Thyroid gland (tissue), 4 donors: ENCODE measurements at regions not wholly inside any gene's neighbourhood (a gene's known extent, or its start where the extent isn't known, plus 50 kb on each side); places are given as distances from the start of the nearest gene placed in this dataset.

Experiments used
- DNase-seq, 2 donors: peaks; one replicate each; pipeline ENCODE4 v3.0.0-alpha.2; 2019
- H3K27ac ChIP-seq, 3 donors: fragments of 200-600 bp; sonication (generic); 1 replicate in 2 of 3; 2 replicates in 1 of 3; pipeline ENCODE4 v1.5.1; 2016 to 2019; ENCODE audit warnings: mild to moderate bottlenecking in 1 of 3, moderate library complexity in 1 of 3
- H3K27me3 ChIP-seq: fragments of 200-600 bp; sonication (generic); one replicate; pipeline ENCODE4 v1.5.1; 2019
- H3K36me3 ChIP-seq, 2 donors: fragments of 200-600 bp; sonication (generic); one replicate each; pipeline ENCODE4 v1.5.1; 2016 to 2019
- H3K4me1 ChIP-seq, 2 donors: fragments of 200-600 bp; sonication (generic); one replicate each; pipeline ENCODE4 v1.5.1; 2017 to 2019
- H3K4me3 ChIP-seq, 3 donors: fragments of 200-600 bp; sonication (generic); replicated peaks in 1 of 3; 1 replicate in 2 of 3; 2 replicates in 1 of 3; pipeline ENCODE4 v1.5.1; 2016; ENCODE audit warnings: mild to moderate bottlenecking in 1 of 3
- H3K9me3 ChIP-seq: fragments of 200-600 bp; sonication (generic); one replicate; pipeline ENCODE4 v1.5.1; 2017
- CTCF ChIP-seq, 6 experiments: fragments of 200-600 bp in 3 of 6; fragments of 450-650 bp in 3 of 6; sonication (generic) in 3 of 6; IDR thresholded peaks; one replicate each; pipeline ENCODE4 v1.5.1; 2016 to 2019; ENCODE audit warnings: antibody characterized with exemption in 6 of 6, mild to moderate bottlenecking in 2 of 6, inconsistent platforms in 1 of 6, moderate library complexity in 1 of 6
- POLR2A ChIP-seq, 2 donors: fragments of 450-650 bp; IDR thresholded peaks; one replicate each; pipeline ENCODE4 v1.6.1; 2017; ENCODE audit warnings: antibody characterized with exemption in 2 of 2, mild to moderate bottlenecking in 2 of 2, moderate library complexity in 1 of 2
- WGBS, 2 donors: methylation state at CpG; one replicate each; pipeline ENCODE4 v1.1.5; 2017; 5-methylcytosine and 5-hydroxymethylcytosine counted together
- intact Hi-C: fragments of 100-400 bp; cut with DNase I; formaldehyde crosslinking; loops from one replicate; pipeline ENCODE4 v1.15.1; 2023

- no peaks in the 10 kb centered on the region for H3K36me3 ChIP-seq
- 88 to 95% methylated on average over 2 of the region's 2 CpGs for WGBS, 2 donors
- intact Hi-C loops: no loop called here
- TF ChIP-seq POLR2A (IDR thresholded peaks at IDR 0.05) (no peak), CTCF (IDR thresholded peaks at IDR 0.05) (no peak)
- DNase-seq: no peak
- H3K27ac ChIP-seq: no peak overlapping the region
- H3K9me3 ChIP-seq: no peaks in the 10 kb centered on the region
- H3K27me3 ChIP-seq: no peaks in the 10 kb centered on the region
- H3K4me3 ChIP-seq: no peak overlapping the region
- no peaks in the 10 kb centered on the region for H3K4me1 ChIP-seq
Measured at GRCh38 chr9:108521063-108521590, 334.7 kb downstream of the ACTL7B start.

- 80 to 83% methylated on average over 2 of the region's 2 CpGs for WGBS, 2 donors
- Histone ChIP-seq H3K4me1 (no peaks in the 10 kb centered on the region), H3K9me3 (no peaks in the 10 kb centered on the region), H3K27ac (no peak overlapping the region), H3K36me3 (no peaks in the 10 kb centered on the region), H3K4me3 (no peak overlapping the region), H3K27me3 (no peaks in the 10 kb centered on the region)
- DNase-seq: no peak
- TF ChIP-seq CTCF (IDR thresholded peaks at IDR 0.05) (no peak), POLR2A (IDR thresholded peaks at IDR 0.05) (no peak)
- intact Hi-C loops: no loop called here
Measured at GRCh38 chr9:108519437-108519836, 336.3 kb downstream of the ACTL7B start.

GRCh38 chr9:108517651-108518365 is 338.0 kb downstream of the ACTL7B start:
- Histone ChIP-seq H3K9me3 (no peaks in the 10 kb centered on the region), H3K4me3 (no peak overlapping the region), H3K27me3 (no peaks in the 10 kb centered on the region), H3K36me3 (no peaks in the 10 kb centered on the region), H3K4me1 (no peaks in the 10 kb centered on the region), H3K27ac (no peak overlapping the region)
- intact Hi-C loops: no loop called here
- 73 to 77% methylated on average over 9 of the region's 9 CpGs for WGBS, 2 donors
- no peak for DNase-seq
- TF ChIP-seq CTCF (IDR thresholded peaks at IDR 0.05) (no peak), POLR2A (IDR thresholded peaks at IDR 0.05) (no peak)

GRCh38 chr9:108516391-108516790 is 339.4 kb downstream of the ACTL7B start:
- intact Hi-C loops: no loop called here
- DNase-seq: no peak
- Histone ChIP-seq H3K27ac (no peak overlapping the region), H3K4me3 (no peak overlapping the region), H3K4me1 (no peaks in the 10 kb centered on the region), H3K9me3 (no peaks in the 10 kb centered on the region), H3K36me3 (no peaks in the 10 kb centered on the region), H3K27me3 (no peaks in the 10 kb centered on the region)
- TF ChIP-seq CTCF (IDR thresholded peaks at IDR 0.05): no peak
- TF ChIP-seq POLR2A (IDR thresholded peaks at IDR 0.05): no peak
- 72 to 86% methylated on average over 4 of the region's 4 CpGs for WGBS, 2 donors

GRCh38 chr9:108515856-108516255 is 339.9 kb downstream of the ACTL7B start:
- no peak overlapping the region for H3K27ac ChIP-seq
- no peaks in the 10 kb centered on the region for H3K9me3 ChIP-seq
- H3K27me3 ChIP-seq: no peaks in the 10 kb centered on the region
- H3K36me3 ChIP-seq: no peaks in the 10 kb centered on the region
- H3K4me1 ChIP-seq: no peaks in the 10 kb centered on the region
- DNase-seq: no peak
- no peak for TF ChIP-seq POLR2A (IDR thresholded peaks at IDR 0.05)
- no peak overlapping the region for H3K4me3 ChIP-seq
- WGBS, 2 donors: 89 to 92% methylated on average over 2 of the region's 2 CpGs
- intact Hi-C loops: no loop called here
